ENCODE measurements at regions not wholly inside any gene's neighbourhood (a gene's known extent, or its start where the extent isn't known, plus 50 kb on each side); places are given as distances from the start of the nearest gene placed in this dataset.

GRCh38 chr2:220081171-220081570, 453.7 kb downstream of the SLC4A3 start:
- Histone ChIP-seq H3K79me2 (ENCODE audit: control insufficient read depth, insufficient read depth, low read length) (no peaks in the 10 kb centered on the region), H3K9me3 (replicated peaks; ENCODE audit: control insufficient read depth, insufficient read depth, low read depth, low read length) (no peaks in the 10 kb centered on the region), H3K36me3 (ENCODE audit: control insufficient read depth, insufficient read depth, low read length) (no peaks in the 10 kb centered on the region), H4K20me1 (replicated peaks; ENCODE audit: control insufficient read depth, insufficient read depth, low read length) (no peaks in the 10 kb centered on the region), H3K4me3 (no peak overlapping the region), H3K27me3 (ENCODE audit: control insufficient read depth in 2 of 2, insufficient read depth in 2 of 2, low read length in 2 of 2) (no peaks in the 10 kb centered on the region), H3K4me2 (ENCODE audit: insufficient read depth, low read length) (no peak overlapping the region), H3K27ac (ENCODE audit: extremely low read depth, low read depth, low read length) (no peak overlapping the region), H3K9ac (ENCODE audit: insufficient read depth in 1 of 2, low read depth in 2 of 2, low read length in 2 of 2) (no peak overlapping the region), H3K4me1 (replicated peaks in 1 of 2; ENCODE audit: control insufficient read depth in 2 of 2, insufficient read depth in 2 of 2, low read length in 2 of 2) (no peaks in the 10 kb centered on the region), H2AFZ (ENCODE audit: low read depth, low read length) (no peak overlapping the region), H3K9me1 (ENCODE audit: control insufficient read depth, insufficient read depth, low read length) (no peaks in the 10 kb centered on the region)
- TF ChIP-seq SUPT5H (IDR thresholded peaks at IDR 0.05) (no peak), PHB2 (IDR thresholded peaks at IDR 0.05; ENCODE audit: low read depth) (no peak), FOXK2 (conservative IDR thresholded peaks at IDR 0.05 in 1 of 2, IDR thresholded peaks at IDR 0.05 in 1 of 2; ENCODE audit: low read depth in 2 of 2) (no peak), ZNF134 (CRISPR knock-in tag; conservative IDR thresholded peaks at IDR 0.05) (no peak)
- intact Hi-C loops (cut with micrococcal nuclease) (no loop called here), in situ Hi-C loops (cut with MboI) (no loop called here)
- FAIRE-seq (no peak), DNase-seq (ENCODE audit: extremely low read depth in 1 of 4, low spot score in 3 of 4) (no peak), ATAC-seq (no peak)
- BruUV-seq (replicated peaks) = no TSS peak
- 0% methylated on average over 2 of the region's 4 CpGs for WGBS (ENCODE audit: insufficient coverage, low coverage, missing lambda C conversion rate)
- CTCF ChIA-PET (ENCODE audit: low intra/inter-chr PET ratio) = no interaction called here
- POLR2A ChIA-PET = no interaction called here

GRCh38 chr2:220090050-220090449, 462.6 kb downstream of the SLC4A3 start:
- ChIA-PET CTCF (ENCODE audit: low intra/inter-chr PET ratio) (no interaction called here), POLR2A (no interaction called here)
- H2AFZ ChIP-seq (ENCODE audit: low read depth, low read length) = no peak overlapping the region
- no peak overlapping the region for H3K4me3 ChIP-seq
- WGBS (ENCODE audit: insufficient coverage, low coverage, missing lambda C conversion rate) = 0% methylated on average over 3 of the region's 3 CpGs
- in situ Hi-C loops (cut with MboI) (no loop called here), intact Hi-C loops (cut with micrococcal nuclease) (no loop called here)
- H3K27ac ChIP-seq (ENCODE audit: extremely low read depth, low read depth, low read length) = no peak overlapping the region
- DNase-seq (ENCODE audit: extremely low read depth in 1 of 4, low spot score in 3 of 4) (no peak), FAIRE-seq (no peak), ATAC-seq (no peak)
- H3K9me3 ChIP-seq (replicated peaks; ENCODE audit: control insufficient read depth, insufficient read depth, low read depth, low read length) = no peaks in the 10 kb centered on the region
- H3K9me1 ChIP-seq (ENCODE audit: control insufficient read depth, insufficient read depth, low read length) = no peaks in the 10 kb centered on the region
- no TSS peak for BruUV-seq (replicated peaks)
- H4K20me1 ChIP-seq (replicated peaks; ENCODE audit: control insufficient read depth, insufficient read depth, low read length) = no peaks in the 10 kb centered on the region
- H3K79me2 ChIP-seq (ENCODE audit: control insufficient read depth, insufficient read depth, low read length) = no peaks in the 10 kb centered on the region
- no peak overlapping the region for H3K9ac ChIP-seq (ENCODE audit: insufficient read depth in 1 of 2, low read depth in 2 of 2, low read length in 2 of 2)
- no peaks in the 10 kb centered on the region for H3K27me3 ChIP-seq (ENCODE audit: control insufficient read depth in 2 of 2, insufficient read depth in 2 of 2, low read length in 2 of 2)
- H3K36me3 ChIP-seq (ENCODE audit: control insufficient read depth, insufficient read depth, low read length) = no peaks in the 10 kb centered on the region
- TF ChIP-seq TFAP4 (CRISPR knock-in tag; IDR thresholded peaks at IDR 0.05; ENCODE audit: borderline replicate concordance) (no peak), NFE2 (IDR thresholded peaks at IDR 0.05; ENCODE audit: low read depth) (peak; percentile 35; the same call in 1 of the 2 replicates)
- no peak overlapping the region for H3K4me2 ChIP-seq (ENCODE audit: insufficient read depth, low read length)
- H3K4me1 ChIP-seq (replicated peaks in 1 of 2; ENCODE audit: control insufficient read depth in 2 of 2, insufficient read depth in 2 of 2, low read length in 2 of 2) = no peaks in the 10 kb centered on the region

Measured in K562 (cell line).